Inferior parietal cortex (tissue), 1 donor: ENCODE measurements at regions not wholly inside any gene's neighbourhood (a gene's known extent, or its start where the extent isn't known, plus 50 kb on each side); places are given as distances from the start of the nearest gene placed in this dataset.

ENCODE experiments used
- DNase-seq: peaks from one replicate; pipeline ENCODE4 v3.0.0-alpha.2; 2016; ENCODE audit errors: extremely low spot score

- no peak for DNase-seq
Observed at GRCh38 chr12:4024701-4025100, 151.5 kb upstream of the PARP11 start.

- DNase-seq: no peak
Observed at GRCh38 chr12:4015225-4016091, 142.3 kb upstream of the PARP11 start.

GRCh38 chr12:4014858-4015224, 141.6 kb upstream of the PARP11 start:
- DNase-seq: no peak

- DNase-seq: no peak
Observed at GRCh38 chr12:4014444-4014843, 141.2 kb upstream of the PARP11 start.

- no peak for DNase-seq
Observed at GRCh38 chr12:4012977-4013968, 140.1 kb upstream of the PARP11 start.

GRCh38 chr12:4012073-4012472, 138.9 kb upstream of the PARP11 start:
- no peak for DNase-seq

GRCh38 chr12:4011597-4011996, 138.4 kb upstream of the PARP11 start:
- no peak for DNase-seq

- no peak for DNase-seq
Observed at GRCh38 chr12:4009979-4010704, 136.9 kb upstream of the PARP11 start.

- DNase-seq: no peak
Observed at GRCh38 chr12:4006743-4007142, 133.5 kb upstream of the PARP11 start.

- DNase-seq: no peak
Observed at GRCh38 chr12:4005851-4006430, 132.7 kb upstream of the PARP11 start.

GRCh38 chr12:4003576-4003975, 130.4 kb upstream of the PARP11 start:
- no peak for DNase-seq

- DNase-seq: no peak
Observed at GRCh38 chr12:4002601-4003000, 129.4 kb upstream of the PARP11 start.

GRCh38 chr12:4001841-4002240, 128.6 kb upstream of the PARP11 start:
- DNase-seq: no peak

- no peak for DNase-seq
Observed at GRCh38 chr12:4001031-4001430, 127.8 kb upstream of the PARP11 start.

GRCh38 chr12:3999904-4000303, 126.7 kb upstream of the PARP11 start:
- no peak for DNase-seq

- no peak for DNase-seq
Observed at GRCh38 chr12:3998968-3999792, 126.0 kb upstream of the PARP11 start.

GRCh38 chr12:3998397-3998796, 125.2 kb upstream of the PARP11 start:
- no peak for DNase-seq

GRCh38 chr12:3996322-3996721, 123.1 kb upstream of the PARP11 start:
- no peak for DNase-seq

GRCh38 chr12:3995306-3995705, 122.1 kb upstream of the PARP11 start:
- DNase-seq: no peak

GRCh38 chr12:3994500-3994899, 121.3 kb upstream of the PARP11 start:
- DNase-seq: no peak

- DNase-seq: no peak
Observed at GRCh38 chr12:3992945-3993344, 119.7 kb upstream of the PARP11 start.
